Activated CD4-positive, alpha-beta T cell treated with anti-CD3 and anti-CD28 coated beads, Interleukin-2, amount 50 U/mL, for 16 hours (primary cell): ENCODE measurements at regions not wholly inside any gene's neighbourhood (a gene's known extent, or its start where the extent isn't known, plus 50 kb on each side); places are given as distances from the start of the nearest gene placed in this dataset.
"Not testable (repeated sequence)": the region's sequence is repeated elsewhere in the genome, so short reads cannot be mapped to it uniquely, and the experiment has no call there.

Source experiments
- DNase-seq: peaks from one replicate; pipeline ENCODE4 v3.0.0-alpha.2; 2020

DNA sequence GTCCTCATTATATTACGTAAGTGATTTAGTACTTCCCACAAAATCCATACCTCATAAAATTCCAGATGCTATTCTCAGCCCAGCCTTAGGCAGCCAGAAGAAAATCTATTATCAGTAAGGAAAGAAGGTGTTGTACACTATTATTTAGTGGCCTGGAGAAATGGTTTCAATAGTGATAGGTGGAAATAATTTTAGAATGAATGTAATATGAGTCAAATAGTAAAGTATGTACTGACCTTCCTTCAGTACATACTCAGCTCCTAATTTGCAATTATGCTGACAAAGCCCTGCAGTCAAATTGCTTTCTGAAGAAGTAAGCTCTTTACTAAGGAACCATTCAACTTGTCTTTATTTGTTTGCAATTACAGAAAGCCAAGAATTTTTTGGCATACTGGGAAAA is 409.2 kb downstream of the HTR1A start:
- DNase-seq: no peak

DNA sequence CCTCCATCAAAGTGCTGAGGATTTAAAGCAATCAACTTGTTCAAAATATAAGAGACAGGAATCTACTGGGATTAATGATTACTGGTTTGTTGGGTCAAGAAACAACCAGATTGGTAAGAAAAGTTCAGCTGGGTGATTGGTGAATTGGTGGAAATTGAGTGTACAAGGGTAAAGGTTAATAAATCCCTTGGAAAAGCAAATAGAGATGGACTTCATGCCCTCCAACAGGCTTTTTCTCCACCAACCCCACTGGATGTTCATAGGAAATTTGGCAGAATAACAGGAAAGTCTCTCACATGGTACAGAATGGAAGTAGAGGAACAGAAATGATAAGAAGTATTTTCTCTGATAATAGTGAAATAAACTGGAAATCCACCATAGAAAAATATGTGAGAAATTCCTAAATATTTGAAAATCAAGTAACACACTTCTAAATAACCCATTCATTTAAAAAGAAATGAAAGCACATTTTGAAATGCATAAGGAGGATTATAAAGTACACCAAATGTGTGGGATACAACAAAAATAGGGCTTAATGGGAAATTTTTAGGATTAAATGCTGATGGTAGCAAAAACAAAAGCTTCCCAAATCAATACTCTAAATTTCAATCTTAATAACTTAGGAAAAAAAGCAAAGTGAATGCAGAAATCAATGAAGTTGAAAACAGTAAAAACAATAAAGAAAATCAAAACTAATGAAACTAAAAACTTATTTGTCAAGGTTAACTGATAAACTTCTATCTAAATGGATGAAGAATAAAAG is 426.2 kb downstream of the HTR1A start:
- DNase-seq: no peak

DNA sequence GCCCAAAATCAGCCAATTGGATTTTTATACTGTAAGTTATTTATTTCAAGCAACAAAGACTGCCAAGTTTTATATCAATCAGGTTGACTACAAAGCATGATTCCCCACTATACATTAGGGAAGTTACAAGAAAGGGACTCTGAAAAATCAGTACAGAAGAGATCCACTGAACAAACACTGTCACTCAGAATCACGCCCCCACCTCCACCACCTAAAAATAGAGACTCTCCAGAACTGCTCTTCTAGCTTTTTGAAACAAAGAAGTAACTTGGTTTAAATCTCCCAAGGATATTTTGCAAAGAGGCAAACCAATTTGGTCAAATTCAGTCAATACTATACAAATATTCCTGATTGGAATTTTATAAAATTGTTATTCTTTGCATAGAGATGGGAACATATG is 438.0 kb downstream of the HTR1A start:
- DNase-seq: no peak

DNA sequence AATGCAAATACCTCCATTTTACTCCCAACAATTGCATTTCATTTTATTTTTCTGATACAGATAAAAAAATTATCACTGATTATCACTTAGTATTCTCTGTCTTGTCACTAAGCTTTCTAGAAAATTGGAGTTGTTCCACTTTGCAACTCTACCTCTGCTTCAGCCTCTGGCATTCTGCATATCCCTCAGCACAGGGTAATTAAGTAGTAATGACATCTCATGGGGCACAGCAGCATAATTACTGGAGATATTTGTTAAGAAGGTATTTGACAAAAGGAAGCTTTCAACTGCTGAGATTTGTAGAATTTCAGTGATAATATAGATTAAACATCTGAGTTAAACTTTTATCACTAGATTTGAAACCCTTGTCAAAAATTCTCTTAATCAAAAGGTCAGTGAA is 446.2 kb downstream of the HTR1A start:
- no peak for DNase-seq

DNA sequence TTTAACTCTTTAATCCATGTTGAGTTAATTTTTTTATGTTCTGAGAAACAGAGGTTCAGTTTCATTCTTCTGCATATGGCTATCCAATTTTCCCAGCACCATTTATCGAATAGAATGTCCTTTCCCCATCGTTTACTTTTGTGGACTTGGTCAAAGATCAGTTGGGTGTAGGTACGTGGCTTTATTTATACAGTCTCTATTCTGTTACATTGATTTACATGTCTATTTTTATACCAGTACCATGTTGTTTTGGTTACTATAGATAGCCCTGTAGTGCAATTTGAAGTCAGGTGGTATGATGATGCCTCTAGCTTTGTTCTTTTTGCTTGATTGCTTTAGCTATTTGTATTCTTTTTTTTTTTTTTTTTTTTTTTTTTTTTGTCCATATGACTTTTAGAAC is 462.0 kb downstream of the HTR1A start:
- no peak for DNase-seq

DNA sequence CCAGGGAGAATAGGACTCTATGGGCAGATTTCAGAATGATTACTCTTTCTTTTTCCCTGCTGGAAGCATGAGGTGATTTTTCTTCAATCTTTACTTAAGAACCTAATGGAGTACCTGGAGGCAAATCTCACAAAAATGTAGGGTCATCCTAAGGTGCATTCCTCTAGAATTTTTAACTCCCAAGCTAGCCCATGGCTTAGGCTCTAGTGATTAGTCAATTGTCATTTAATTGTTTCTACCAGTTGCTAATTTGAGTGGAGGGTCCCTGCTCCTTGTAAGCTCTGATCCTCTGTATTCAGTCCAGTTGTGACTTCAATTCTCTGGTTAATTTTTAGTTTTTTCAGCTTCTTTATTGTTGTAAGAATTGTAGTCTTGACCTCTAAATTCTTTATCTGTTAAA is 467.0 kb downstream of the HTR1A start:
- no peak for DNase-seq

DNA sequence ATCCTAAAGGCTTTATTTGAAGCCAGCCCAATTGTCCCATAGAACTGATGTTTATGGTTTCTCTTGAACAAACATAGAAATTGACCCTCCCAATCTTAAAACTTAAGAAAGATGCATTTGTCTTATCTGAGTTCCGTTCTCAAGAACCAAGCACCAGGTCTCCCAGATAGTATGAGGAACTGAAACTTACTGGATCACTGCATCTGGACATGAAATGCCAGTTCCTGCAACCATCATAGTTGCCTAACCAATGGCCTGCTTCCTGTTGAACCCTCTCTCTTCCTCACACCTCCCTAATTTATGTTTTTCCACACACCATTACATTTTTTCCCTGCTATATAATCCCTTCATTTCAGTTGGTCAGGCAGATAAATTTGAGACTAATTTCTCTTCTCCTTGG is 478.9 kb downstream of the HTR1A start:
- DNase-seq: no peak

DNA sequence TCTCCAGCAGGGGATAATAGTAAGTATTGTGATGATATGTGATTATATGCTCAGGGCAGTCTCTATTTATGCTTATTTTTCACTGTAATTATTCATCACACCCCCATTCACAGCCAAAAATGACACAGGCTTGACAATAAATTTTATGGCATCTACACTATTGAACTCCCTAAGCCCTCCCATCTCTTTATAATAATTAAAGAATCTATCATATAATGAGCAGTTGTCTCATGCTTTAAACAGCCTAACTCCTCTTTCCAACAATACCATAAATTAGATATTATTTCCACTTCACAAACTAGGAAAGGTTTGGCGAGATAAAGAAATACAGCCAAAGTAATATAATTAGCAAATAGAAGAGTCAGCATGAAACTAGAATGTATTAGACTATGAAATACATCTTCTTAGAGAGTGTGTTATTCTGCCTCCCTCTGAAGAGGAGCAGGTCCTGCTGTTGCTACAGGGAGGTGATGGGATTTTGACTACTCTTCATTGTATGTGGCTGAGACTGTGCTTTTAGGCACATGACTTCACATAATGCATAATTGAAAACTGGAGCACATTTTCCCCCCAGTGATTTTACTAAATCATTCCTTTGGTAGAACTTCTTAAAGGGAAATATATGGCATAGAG is 488.8 kb downstream of the HTR1A start:
- no peak for DNase-seq

DNA sequence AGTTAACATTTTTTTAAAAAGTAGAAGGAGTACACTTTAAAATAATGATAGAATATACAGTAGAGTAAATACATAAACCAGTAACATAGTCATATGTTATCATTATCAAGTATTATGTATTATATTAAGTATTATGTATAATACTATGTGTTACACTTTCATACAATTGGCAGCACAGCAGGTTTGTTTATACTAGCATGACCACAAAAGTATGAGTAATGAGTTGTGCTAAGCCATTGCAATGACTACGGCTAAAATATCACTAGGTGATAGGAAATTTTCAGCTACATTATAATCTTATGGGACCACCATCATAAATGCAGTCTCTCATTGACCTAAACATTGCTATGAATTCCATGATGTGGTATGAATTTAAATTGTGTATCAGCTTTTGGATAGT is 506.0 kb downstream of the HTR1A start:
- DNase-seq: no peak

- DNase-seq: no peak
Observed at GRCh38 chr5:63451188-63451587, 511.1 kb downstream of the HTR1A start.

DNA sequence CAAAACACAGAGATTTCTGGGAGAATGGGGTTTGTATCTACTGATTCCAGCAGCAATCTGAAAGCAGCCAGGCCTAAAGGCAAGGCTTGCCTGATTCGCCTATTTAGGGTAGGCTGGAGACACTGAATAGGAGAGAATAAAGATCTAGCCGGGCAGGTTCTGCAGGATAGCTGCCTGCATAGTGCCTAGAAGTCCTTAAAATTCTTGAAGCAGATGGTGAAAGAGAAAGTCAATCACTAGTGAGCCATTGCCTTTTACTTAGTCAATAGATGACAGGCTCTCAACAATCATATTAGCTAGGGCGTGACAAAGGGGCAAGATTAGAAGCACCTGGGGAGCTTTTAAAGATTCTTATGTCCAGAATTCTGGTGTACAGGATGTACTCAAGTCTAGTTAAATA is 522.7 kb downstream of the HTR1A start:
- no peak for DNase-seq

DNA sequence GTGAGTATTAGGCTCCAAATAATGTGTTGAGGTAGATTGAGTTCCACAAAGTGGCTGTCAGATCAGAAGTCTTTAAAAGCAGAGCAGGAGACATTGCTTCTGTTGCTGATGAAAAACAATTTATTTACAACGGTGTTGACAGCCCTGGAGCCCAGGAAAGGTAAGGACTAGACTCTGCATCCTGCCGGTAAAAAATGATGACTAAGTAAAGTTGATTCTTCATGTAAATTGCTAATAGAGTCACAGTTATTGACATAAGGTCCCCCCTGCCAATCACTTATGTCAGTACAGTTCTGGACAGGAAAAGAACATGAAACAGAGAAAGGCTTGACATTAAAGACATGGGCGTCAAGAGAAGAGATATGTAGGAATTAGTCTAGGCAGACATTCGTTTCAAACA is 552.5 kb downstream of the HTR1A start:
- DNase-seq: no peak

DNA sequence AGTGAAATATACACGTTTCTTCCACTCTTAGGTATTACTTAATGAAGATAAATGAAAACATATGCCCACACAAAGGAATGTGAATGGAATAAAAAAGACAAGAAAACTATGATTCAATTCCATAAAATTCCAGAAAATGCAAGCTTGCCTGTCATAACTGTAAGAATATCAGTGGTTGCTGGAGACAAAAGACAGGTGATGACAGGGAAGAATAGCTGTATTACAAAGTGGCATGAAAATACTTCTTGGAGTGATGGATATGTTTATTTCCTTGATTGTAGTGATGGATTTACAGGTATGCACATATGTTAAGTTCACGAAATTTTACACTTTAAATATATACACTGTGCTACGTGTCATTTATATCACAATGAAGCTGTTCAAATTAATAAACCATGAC is 553.3 kb downstream of the HTR1A start:
- no peak for DNase-seq

DNA sequence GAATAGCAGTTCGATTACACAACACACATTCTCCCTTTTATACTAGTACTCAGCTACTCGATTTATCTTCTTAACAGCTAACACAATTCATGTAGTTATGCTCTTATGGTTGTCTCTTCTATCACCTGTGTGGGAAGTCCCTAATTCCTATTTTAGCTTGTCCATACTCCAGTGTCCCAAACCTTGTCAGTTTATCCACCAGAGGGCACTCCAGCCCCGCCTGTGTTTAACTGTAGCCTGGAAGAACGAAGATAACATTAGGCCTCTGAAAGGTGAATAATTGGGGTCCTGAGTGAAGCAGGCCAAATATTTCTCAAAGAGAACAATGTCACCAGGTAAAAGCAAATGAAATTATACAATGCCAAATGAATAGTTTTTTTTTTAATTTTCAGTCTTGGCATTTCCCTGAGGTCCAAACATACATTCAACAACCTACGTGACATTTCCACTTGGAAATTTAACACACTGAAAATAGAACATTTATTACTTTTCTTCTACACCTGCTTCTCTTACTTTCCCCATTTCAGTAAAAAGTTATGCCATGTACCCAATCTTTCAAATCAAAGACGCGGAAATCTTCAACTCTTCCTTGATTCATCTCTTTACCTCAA is 560.7 kb downstream of the HTR1A start:
- DNase-seq: peak; percentile 46

GRCh38 chr5:63400079-63400478 is 562.2 kb downstream of the HTR1A start:
- no peak for DNase-seq

GRCh38 chr5:63398346-63398745 is 563.9 kb downstream of the HTR1A start:
- no peak for DNase-seq

- not testable (repeated sequence) for DNase-seq
Observed at GRCh38 chr5:63388188-63388587, 574.1 kb downstream of the HTR1A start.

- DNase-seq: no peak
Observed at GRCh38 chr5:63375851-63376250, 586.4 kb downstream of the HTR1A start.

GRCh38 chr5:63374085-63374484 is 588.2 kb downstream of the HTR1A start:
- DNase-seq: no peak

DNA sequence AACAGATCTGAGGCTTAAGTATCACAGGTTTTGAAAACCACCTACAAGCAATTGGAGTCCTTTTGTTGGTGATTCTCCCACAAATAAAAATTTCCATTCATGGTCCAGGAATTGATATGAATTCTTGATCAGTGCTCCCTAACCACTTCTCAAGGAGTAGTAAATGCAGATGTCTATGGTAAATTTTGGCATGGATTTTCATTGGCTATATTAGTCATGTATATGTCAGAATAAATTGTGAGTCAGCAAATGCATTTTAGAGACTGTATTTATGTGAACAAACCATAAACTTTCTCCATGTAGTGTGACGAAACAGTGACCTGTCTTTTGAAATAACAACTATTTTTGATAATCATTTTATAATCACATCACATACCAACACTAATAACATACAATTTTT is 611.1 kb downstream of the HTR1A start:
- DNase-seq: no peak

- DNase-seq: no peak
Observed at GRCh38 chr5:63346451-63346850, 615.8 kb downstream of the HTR1A start.

GRCh38 chr5:63341442-63341841 is 620.8 kb downstream of the HTR1A start:
- no peak for DNase-seq

DNA sequence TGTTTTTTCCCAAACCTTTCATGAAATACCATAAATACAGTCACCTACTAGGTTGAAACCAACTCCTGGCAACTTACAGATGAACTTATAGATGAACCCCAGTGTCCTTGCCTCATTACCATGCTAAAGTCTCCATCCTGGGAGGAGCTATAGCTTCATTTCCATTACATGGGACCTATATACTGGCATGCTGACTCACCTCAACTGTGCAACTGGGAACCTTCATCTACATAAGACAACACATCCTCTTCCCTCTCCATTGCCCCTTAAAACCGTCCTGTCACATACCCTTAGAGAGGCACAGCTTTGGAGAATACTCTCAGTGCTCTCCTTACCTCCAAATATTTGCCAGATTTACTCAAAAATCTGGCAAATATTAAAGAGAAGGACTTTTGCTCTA is 638.3 kb downstream of the HTR1A start:
- no peak for DNase-seq

DNA sequence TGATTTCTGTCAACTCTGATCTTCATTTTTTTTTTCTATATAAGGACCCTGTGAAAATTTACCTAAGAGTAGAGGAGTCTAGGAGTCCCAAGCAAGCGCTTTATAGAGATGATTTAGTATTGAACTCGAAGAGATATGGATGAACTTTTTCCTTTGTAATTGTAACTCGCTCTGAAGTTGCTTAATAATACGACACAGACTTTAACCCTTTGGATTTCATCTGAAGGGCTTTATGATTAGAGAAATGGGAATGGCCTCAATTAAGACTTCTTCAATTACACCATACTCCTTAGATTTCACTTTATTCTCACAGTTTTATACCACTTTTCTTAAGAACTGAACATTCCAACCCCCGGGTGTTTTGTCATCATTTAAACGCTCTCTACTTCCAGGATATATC is 647.7 kb downstream of the HTR1A start:
- DNase-seq: no peak

GRCh38 chr5:63310644-63311043 is 651.6 kb downstream of the HTR1A start:
- no peak for DNase-seq
